Stomach smooth muscle (tissue), 2 donors: ENCODE measurements at regions not wholly inside any gene's neighbourhood (a gene's known extent, or its start where the extent isn't known, plus 50 kb on each side); places are given as distances from the start of the nearest gene placed in this dataset.

ENCODE experiments used
- H3K27ac ChIP-seq: one replicate; pipeline ENCODE4 v1.7.0; 2013; ENCODE audit warnings: mild to moderate bottlenecking, low read length, inconsistent platforms
- H3K27me3 ChIP-seq, 2 donors: one replicate each; pipeline ENCODE4 v1.7.0; 2013; ENCODE audit warnings: low read length in 2 of 2; ENCODE audit not compliant: insufficient read depth in 2 of 2, control insufficient read depth in 1 of 2
- H3K36me3 ChIP-seq, 2 donors: one replicate each; pipeline ENCODE4 v1.7.0; 2013; ENCODE audit warnings: low read length in 2 of 2; ENCODE audit not compliant: control insufficient read depth in 2 of 2, insufficient read depth in 2 of 2
- H3K4me1 ChIP-seq: one replicate; pipeline ENCODE4 v1.7.0; 2013; ENCODE audit warnings: low read length; ENCODE audit not compliant: control insufficient read depth, insufficient read depth
- H3K4me3 ChIP-seq, 2 donors: one replicate each; pipeline ENCODE4 v1.7.0; 2013; ENCODE audit warnings: low read length in 2 of 2
- H3K9ac ChIP-seq, 2 donors: one replicate each; pipeline ENCODE4 v1.7.0; 2013; ENCODE audit warnings: low read length in 2 of 2, mild to moderate bottlenecking in 1 of 2
- H3K9me3 ChIP-seq, 2 donors: one replicate each; pipeline ENCODE4 v1.7.0; 2013; ENCODE audit warnings: low read length in 2 of 2; ENCODE audit not compliant: control insufficient read depth in 2 of 2
- donor health status: healthy.
- donor health status: Pancreatic carcinoma.

- H3K36me3 ChIP-seq, result no peaks in the 10 kb centered on the region
- no peak overlapping the region for H3K9ac ChIP-seq
- no peaks in the 10 kb centered on the region for H3K4me1 ChIP-seq
- H3K4me3 ChIP-seq, result no peak overlapping the region
- H3K27me3 ChIP-seq, result no peaks in the 10 kb centered on the region
- H3K27ac ChIP-seq, result no peak overlapping the region
- H3K9me3 ChIP-seq, result no peaks in the 10 kb centered on the region
Measured at GRCh38 chr10:130432271-130432670, 296.1 kb downstream of the GLRX3 start.

DNA sequence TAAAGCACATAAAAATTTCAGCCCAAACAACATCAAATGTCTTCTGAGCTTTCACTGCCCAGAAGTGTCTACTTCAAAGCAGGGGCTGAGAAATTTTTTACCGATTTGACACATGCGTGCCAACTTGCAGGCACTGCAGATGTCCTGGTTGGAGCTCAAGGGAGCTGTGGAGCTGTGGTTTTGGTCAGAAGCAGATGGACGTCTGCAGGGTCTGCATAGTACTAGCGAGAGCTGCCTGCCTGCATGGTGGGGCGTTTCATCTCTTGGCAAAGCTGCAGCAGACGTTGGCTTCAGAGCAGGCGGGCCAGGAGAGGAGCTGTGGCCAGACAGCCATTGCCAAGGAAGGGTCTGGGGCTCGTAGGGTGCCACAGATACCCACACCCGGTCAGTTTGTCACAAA, 296.7 kb downstream of the GLRX3 start:
- Histone ChIP-seq H3K9ac (no peak overlapping the region), H3K9me3 (peaks cover 0 to 2% of the 10 kb centered on the region in 2 donors), H3K27ac (no peak overlapping the region), H3K4me1 (no peaks in the 10 kb centered on the region), H3K36me3 (no peaks in the 10 kb centered on the region), H3K27me3 (no peaks in the 10 kb centered on the region), H3K4me3 (no peak overlapping the region)

- Histone ChIP-seq H3K36me3 (no peaks in the 10 kb centered on the region), H3K4me3 (no peak overlapping the region), H3K9ac (no peak overlapping the region), H3K27ac (no peak overlapping the region), H3K27me3 (no peaks in the 10 kb centered on the region), H3K4me1 (no peaks in the 10 kb centered on the region), H3K9me3 (peaks cover 0 to 3% of the 10 kb centered on the region in 2 donors)
Measured at GRCh38 chr10:130434446-130435385, 298.5 kb downstream of the GLRX3 start.

DNA sequence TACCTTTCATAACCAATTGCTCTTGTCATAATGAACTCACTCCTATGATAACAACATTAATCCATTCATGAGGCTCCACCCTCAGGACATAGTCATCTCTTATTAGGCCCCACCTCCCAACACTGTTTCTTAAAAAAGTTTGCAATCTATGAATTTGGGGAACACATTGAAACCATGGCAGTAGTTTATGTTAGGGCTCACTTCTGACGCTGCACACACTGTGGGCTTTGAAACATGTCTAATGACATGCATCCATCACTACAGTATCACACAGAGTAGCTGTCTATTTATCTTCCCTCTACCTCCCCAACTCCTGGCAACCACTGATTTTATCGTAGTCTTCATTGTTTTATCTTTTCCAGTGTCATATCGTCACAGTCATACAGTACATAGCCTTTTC, 299.8 kb downstream of the GLRX3 start:
- Histone ChIP-seq H3K4me3 (no peak overlapping the region), H3K9me3 (peaks cover 0 to 3% of the 10 kb centered on the region in 2 donors), H3K9ac (no peak overlapping the region), H3K4me1 (no peaks in the 10 kb centered on the region), H3K27ac (no peak overlapping the region), H3K36me3 (no peaks in the 10 kb centered on the region), H3K27me3 (peaks cover 0 to 2% of the 10 kb centered on the region in 2 donors)

DNA sequence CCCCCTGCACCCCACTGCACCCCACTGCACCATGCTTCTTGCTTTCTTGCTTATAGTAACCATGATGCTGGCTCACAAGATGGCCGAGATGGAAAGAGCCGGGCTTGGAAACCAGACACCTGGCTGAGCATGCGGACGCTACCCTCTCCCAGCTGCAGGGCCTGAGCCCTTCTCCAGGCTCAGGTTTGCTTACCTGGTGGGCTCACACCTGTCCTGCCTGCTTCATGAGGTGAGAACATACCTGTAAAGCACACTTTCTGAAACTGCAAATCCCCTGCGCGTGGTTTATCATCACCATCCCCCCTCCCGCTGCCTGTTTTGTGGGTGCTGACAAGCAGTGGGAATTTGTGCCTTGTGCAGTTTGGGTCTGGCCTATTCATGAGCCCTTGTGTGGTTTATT, 302.7 kb downstream of the GLRX3 start:
- H3K9ac ChIP-seq, result no peak overlapping the region
- H3K36me3 ChIP-seq, result no peaks in the 10 kb centered on the region
- H3K4me1 ChIP-seq, result no peaks in the 10 kb centered on the region
- H3K4me3 ChIP-seq, result no peak overlapping the region
- peaks cover 0 to 3% of the 10 kb centered on the region in 2 donors for H3K9me3 ChIP-seq
- peaks cover 0 to 2% of the 10 kb centered on the region in 2 donors for H3K27me3 ChIP-seq
- no peak overlapping the region for H3K27ac ChIP-seq

DNA sequence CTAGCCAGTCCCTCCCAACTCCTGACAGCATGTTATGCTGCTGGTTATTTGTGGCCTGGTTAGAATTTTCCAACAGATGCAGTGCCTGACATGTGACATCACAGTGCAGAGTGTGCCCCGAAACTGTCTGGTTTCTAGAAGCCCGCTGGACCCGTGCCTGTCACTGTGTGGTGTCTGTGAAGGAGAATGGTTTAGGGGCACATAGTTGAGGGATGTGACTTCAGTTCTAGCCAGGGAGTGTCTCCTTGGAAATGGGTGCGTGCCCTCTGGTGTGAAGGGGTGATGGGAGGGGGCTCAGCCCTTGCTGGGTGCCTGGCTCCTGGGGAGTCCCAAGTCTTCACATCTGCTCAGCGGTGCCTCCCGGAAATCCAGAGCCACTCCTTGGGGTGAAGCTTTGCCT, 303.6 kb downstream of the GLRX3 start:
- Histone ChIP-seq H3K9ac (no peak overlapping the region), H3K4me1 (no peaks in the 10 kb centered on the region), H3K4me3 (no peak overlapping the region), H3K27ac (no peak overlapping the region), H3K36me3 (no peaks in the 10 kb centered on the region), H3K27me3 (peaks cover 0 to 2% of the 10 kb centered on the region in 2 donors), H3K9me3 (peaks cover 0 to 3% of the 10 kb centered on the region in 2 donors)

GRCh38 chr10:130440494-130440893, 304.3 kb downstream of the GLRX3 start:
- no peak overlapping the region for H3K4me3 ChIP-seq
- peaks cover 0 to 2% of the 10 kb centered on the region in 2 donors for H3K27me3 ChIP-seq
- H3K9me3 ChIP-seq, result peaks cover 0 to 3% of the 10 kb centered on the region in 2 donors
- H3K27ac ChIP-seq, result no peak overlapping the region
- no peaks in the 10 kb centered on the region for H3K4me1 ChIP-seq
- H3K36me3 ChIP-seq, result no peaks in the 10 kb centered on the region
- H3K9ac ChIP-seq, result no peak overlapping the region

DNA sequence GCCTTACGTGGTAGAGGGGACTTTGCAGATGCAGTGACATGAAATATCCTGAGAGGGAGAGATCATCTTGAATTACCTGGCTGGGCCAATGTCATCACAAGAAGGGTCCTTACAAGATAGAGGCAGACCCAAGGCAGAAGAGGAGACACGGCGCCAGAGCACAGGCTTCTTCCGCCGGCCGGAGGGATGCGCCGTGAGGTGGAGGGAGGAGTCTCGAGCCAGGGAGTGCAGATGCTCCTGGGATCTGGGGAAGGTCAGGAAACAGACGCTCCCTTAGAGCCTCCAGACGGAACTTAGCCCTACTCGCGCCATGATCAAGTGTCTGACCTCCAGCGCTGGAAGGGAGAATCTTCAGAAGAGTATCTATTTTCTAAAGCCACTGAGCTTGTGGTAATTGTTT, 304.8 kb downstream of the GLRX3 start:
- Histone ChIP-seq H3K4me3 (no peak overlapping the region), H3K9ac (no peak overlapping the region), H3K27ac (no peak overlapping the region), H3K36me3 (no peaks in the 10 kb centered on the region), H3K4me1 (no peaks in the 10 kb centered on the region), H3K27me3 (peaks cover 0 to 2% of the 10 kb centered on the region in 2 donors), H3K9me3 (peaks cover 0 to 3% of the 10 kb centered on the region in 2 donors)

GRCh38 chr10:130443066-130443465, 306.9 kb downstream of the GLRX3 start:
- Histone ChIP-seq H3K36me3 (no peaks in the 10 kb centered on the region), H3K27me3 (peaks cover 0 to 2% of the 10 kb centered on the region in 2 donors), H3K9me3 (no peaks in the 10 kb centered on the region), H3K4me1 (no peaks in the 10 kb centered on the region), H3K27ac (no peak overlapping the region), H3K9ac (no peak overlapping the region), H3K4me3 (no peak overlapping the region)

GRCh38 chr10:130453036-130453720, 317.0 kb downstream of the GLRX3 start:
- Histone ChIP-seq H3K36me3 (no peaks in the 10 kb centered on the region), H3K27ac (no peak overlapping the region), H3K4me3 (no peak overlapping the region), H3K27me3 (no peaks in the 10 kb centered on the region), H3K9me3 (no peaks in the 10 kb centered on the region), H3K9ac (no peak overlapping the region), H3K4me1 (no peaks in the 10 kb centered on the region)
